T-cell (primary cell): ENCODE measurements at regions not wholly inside any gene's neighbourhood (a gene's known extent, or its start where the extent isn't known, plus 50 kb on each side); places are given as distances from the start of the nearest gene placed in this dataset.

Experiments
- ATAC-seq, 4 experiments: fragments of 200-7000 bp in 3 of 4; fragments of 150-1000 bp in 1 of 4; cut with Tn5 transposase; replicated peaks in 1 of 4; 1 replicate in 3 of 4; 2 replicates in 1 of 4; pipeline ENCODE4 v1.10.0; 2021; ENCODE audit warnings: moderate library complexity in 3 of 4, mild to moderate bottlenecking in 2 of 4, moderate number of reproducible peaks in 1 of 4
- CTCF ChIA-PET, 2 donors: fragments of 300-600 bp; sonication (Branson Sonifier 250); formaldehyde crosslinking; loops; one replicate each; lab custom pipeline; 2022; ENCODE audit warnings: antibody characterized with exemption in 2 of 2; lab: Charles Lee
- POLR2A ChIA-PET, 2 donors: fragments of 300-600 bp; sonication (Branson Sonifier 250); formaldehyde crosslinking; loops; one replicate each; lab custom pipeline; 2022; ENCODE audit warnings: antibody characterized with exemption in 2 of 2; lab: Charles Lee
- DNase-seq, 35 experiments: peaks; one replicate each; pipeline versions ENCODE4 v3.0.0 to v3.0.0-alpha.2; 2013 to 2023
- H3K27ac ChIP-seq: one replicate; pipeline ENCODE4 v1.5.1; 2013; ENCODE audit warnings: low read length
- H3K27me3 ChIP-seq, 2 experiments: replicated peaks in 1 of 2; 1 replicate in 1 of 2; 2 replicates in 1 of 2; pipeline versions ENCODE4 v1.6.1 to v1.7.0; 2013; ENCODE audit warnings: low read length in 1 of 2, mixed read lengths in 1 of 2; ENCODE audit not compliant: control insufficient read depth in 2 of 2, insufficient read depth in 2 of 2; ENCODE audit errors: extremely low read depth in 1 of 2
- H3K36me3 ChIP-seq, 2 donors: 1 replicate in 1 of 2; 2 replicates in 1 of 2; pipeline versions ENCODE4 v1.6.1 to v1.7.0; 2013; ENCODE audit warnings: low read length in 1 of 2; ENCODE audit not compliant: control insufficient read depth in 2 of 2, insufficient read depth in 1 of 2; ENCODE audit errors: extremely low read depth in 1 of 2
- H3K4me1 ChIP-seq, 2 experiments: 1 replicate in 1 of 2; 2 replicates in 1 of 2; pipeline versions ENCODE4 v1.6.1 to v1.7.0; 2013; ENCODE audit warnings: low read length in 2 of 2, mixed read lengths in 1 of 2; ENCODE audit not compliant: insufficient read depth in 2 of 2, control insufficient read depth in 1 of 2; ENCODE audit errors: extremely low read depth in 1 of 2
- H3K4me3 ChIP-seq, 2 donors: 1 replicate in 1 of 2; 2 replicates in 1 of 2; pipeline versions ENCODE4 v1.5.1 to v1.7.0; 2013; ENCODE audit warnings: mild to moderate bottlenecking in 2 of 2, low read length in 1 of 2, moderate library complexity in 1 of 2; ENCODE audit not compliant: control insufficient read depth in 1 of 2; ENCODE audit errors: extremely low read depth in 1 of 2
- H3K9me3 ChIP-seq: 2 replicates; pipeline ENCODE4 v1.7.0; 2013
- H3K27ac Mint-ChIP-seq, 2 donors: one replicate each; pipeline ENCODE4 v1.8.0; 2020 to 2021; ENCODE audit warnings: mild to moderate bottlenecking in 2 of 2, mixed read lengths in 2 of 2
- H3K27me3 Mint-ChIP-seq, 2 donors: one replicate each; pipeline ENCODE4 v1.8.0; 2021 to 2022; ENCODE audit warnings: mixed read lengths in 2 of 2
- H3K36me3 Mint-ChIP-seq: one replicate; pipeline ENCODE4 v1.8.0; 2021; ENCODE audit warnings: mixed read lengths
- H3K4me1 Mint-ChIP-seq, 3 donors: one replicate each; pipeline ENCODE4 v1.8.0; 2020 to 2022; ENCODE audit warnings: mixed read lengths in 3 of 3, mild to moderate bottlenecking in 1 of 3
- H3K4me3 Mint-ChIP-seq, 3 donors: one replicate each; pipeline ENCODE4 v1.8.0; 2020 to 2022; ENCODE audit warnings: mild to moderate bottlenecking in 3 of 3, mixed read lengths in 3 of 3, moderate library complexity in 3 of 3
- H3K9me3 Mint-ChIP-seq, 3 donors: one replicate each; pipeline ENCODE4 v1.8.0; 2020 to 2022; ENCODE audit warnings: mixed read lengths in 3 of 3
- WGBS: methylation state at CpG from one replicate; pipeline ENCODE4 v1.1.5; 2013; ENCODE audit warnings: missing lambda C conversion rate; ENCODE audit not compliant: insufficient coverage; 5-methylcytosine and 5-hydroxymethylcytosine counted together

GRCh38 chr19:30790056-30790680 is 418.0 kb downstream of the ZNF536 start:
- Histone ChIP-seq H3K9me3 (no peaks in the 10 kb centered on the region), H3K27ac (no peak overlapping the region), H3K27me3 (no peaks in the 10 kb centered on the region), H3K4me1 (no peaks in the 10 kb centered on the region), H3K36me3 (no peaks in the 10 kb centered on the region), H3K4me3 (no peak overlapping the region)
- DNase-seq: no peak
- Mint-ChIP-seq H3K27me3 (peaks cover 8 to 17% of the 10 kb centered on the region in 2 donors), H3K9me3 (no peaks in the 10 kb centered on the region), H3K4me3 (no peak overlapping the region), H3K36me3 (no peaks in the 10 kb centered on the region), H3K4me1 (no peaks in the 10 kb centered on the region), H3K27ac (no peak overlapping the region)
- ATAC-seq: no peak
- POLR2A ChIA-PET: no interaction called here
- CTCF ChIA-PET: no interaction called here
- 92% methylated on average over 2 of the region's 3 CpGs for WGBS

GRCh38 chr19:30788105-30788765 is 416.1 kb downstream of the ZNF536 start:
- no peaks in the 10 kb centered on the region for H3K4me1 ChIP-seq
- H3K27ac ChIP-seq: no peak overlapping the region
- Mint-ChIP-seq H3K9me3 (no peaks in the 10 kb centered on the region), H3K27me3 (peaks cover 13 to 19% of the 10 kb centered on the region in 2 donors), H3K27ac (no peak overlapping the region), H3K4me1 (no peaks in the 10 kb centered on the region), H3K4me3 (no peak overlapping the region), H3K36me3 (no peaks in the 10 kb centered on the region)
- ChIA-PET CTCF (interaction anchor here in 1 of 2 donors (1.0 kb wide), 1 partner anchor 1436 kb away, joined by 3 read pairs; no protein-coding TSS in a partner anchor), POLR2A (no interaction called here)
- ATAC-seq (no peak), DNase-seq (no peak)
- H3K4me3 ChIP-seq: no peak overlapping the region
- no peaks in the 10 kb centered on the region for H3K9me3 ChIP-seq
- H3K36me3 ChIP-seq: no peaks in the 10 kb centered on the region
- peaks cover 0 to 15% of the 10 kb centered on the region in 2 experiments for H3K27me3 ChIP-seq
- WGBS: 80% methylated on average over 5 of the region's 5 CpGs

GRCh38 chr19:30785458-30786137 is 413.4 kb downstream of the ZNF536 start:
- ChIA-PET CTCF (interaction anchor here (1.2 to 2.0 kb wide), 3 partner anchors 1439 kb away, joined by 6 to 8 read pairs (median 6); no protein-coding TSS in a partner anchor), POLR2A (interaction anchor here in 1 of 2 donors (0.6 kb wide), 1 partner anchor 1395 kb away, joined by 3 read pairs; no protein-coding TSS in a partner anchor)
- peaks cover 16 to 20% of the 10 kb centered on the region in 2 donors for H3K27me3 Mint-ChIP-seq
- no peak overlapping the region for H3K27ac Mint-ChIP-seq
- no peaks in the 10 kb centered on the region for H3K4me1 Mint-ChIP-seq
- Histone ChIP-seq H3K27ac (no peak overlapping the region), H3K36me3 (no peaks in the 10 kb centered on the region), H3K9me3 (no peaks in the 10 kb centered on the region), H3K4me3 (no peak overlapping the region), H3K27me3 (peaks cover 0 to 18% of the 10 kb centered on the region in 2 experiments), H3K4me1 (no peaks in the 10 kb centered on the region)
- no peak for DNase-seq
- no peak overlapping the region for H3K4me3 Mint-ChIP-seq
- no peaks in the 10 kb centered on the region for H3K36me3 Mint-ChIP-seq
- H3K9me3 Mint-ChIP-seq: no peaks in the 10 kb centered on the region
- ATAC-seq: no peak
- 60% methylated on average over 2 of the region's 5 CpGs for WGBS

- POLR2A ChIA-PET: no interaction called here
- Mint-ChIP-seq H3K4me1 (no peaks in the 10 kb centered on the region), H3K9me3 (no peaks in the 10 kb centered on the region), H3K27me3 (peaks cover 16 to 20% of the 10 kb centered on the region in 2 donors), H3K4me3 (no peak overlapping the region), H3K27ac (no peak overlapping the region), H3K36me3 (no peaks in the 10 kb centered on the region)
- CTCF ChIA-PET: interaction anchor here (1.0 to 2.0 kb wide), 5 partner anchors 1415 to 1785 kb away, joined by 3 to 6 read pairs (median 6); no protein-coding TSS in a partner anchor
- DNase-seq (peak in 31 of 35 experiments; percentile 8 to 65 (median 38)), ATAC-seq (no peak)
- 49% methylated on average over 9 of the region's 12 CpGs for WGBS
- Histone ChIP-seq H3K27me3 (peaks cover 0 to 18% of the 10 kb centered on the region in 2 experiments), H3K27ac (no peak overlapping the region), H3K36me3 (no peaks in the 10 kb centered on the region), H3K4me1 (no peaks in the 10 kb centered on the region), H3K9me3 (no peaks in the 10 kb centered on the region), H3K4me3 (no peak overlapping the region)
Observed at GRCh38 chr19:30784850-30785457, 412.8 kb downstream of the ZNF536 start.

GRCh38 chr19:30783936-30784335 is 411.8 kb downstream of the ZNF536 start:
- no peak overlapping the region for H3K4me3 Mint-ChIP-seq
- H3K27ac Mint-ChIP-seq: no peak overlapping the region
- ATAC-seq (no peak), DNase-seq (no peak)
- 89% methylated on average over 6 of the region's 9 CpGs for WGBS
- no peaks in the 10 kb centered on the region for H3K9me3 Mint-ChIP-seq
- no peaks in the 10 kb centered on the region for H3K4me1 ChIP-seq
- H3K27me3 Mint-ChIP-seq: peaks cover 12 to 20% of the 10 kb centered on the region in 2 donors
- H3K36me3 ChIP-seq: no peaks in the 10 kb centered on the region
- CTCF ChIA-PET: interaction anchor here (0.9 to 2.0 kb wide), 4 partner anchors 1416 to 1786 kb away, joined by 3 to 6 read pairs (median 5); no protein-coding TSS in a partner anchor
- no peaks in the 10 kb centered on the region for H3K4me1 Mint-ChIP-seq
- peaks cover 0 to 21% of the 10 kb centered on the region in 2 experiments for H3K27me3 ChIP-seq
- H3K27ac ChIP-seq: no peak overlapping the region
- no peaks in the 10 kb centered on the region for H3K36me3 Mint-ChIP-seq
- POLR2A ChIA-PET: interaction anchor here in 1 of 2 donors (0.6 kb wide), 1 partner anchor 28 kb away, joined by 6 read pairs; no protein-coding TSS in a partner anchor
- no peak overlapping the region for H3K4me3 ChIP-seq
- no peaks in the 10 kb centered on the region for H3K9me3 ChIP-seq

GRCh38 chr19:30783212-30783611 is 411.0 kb downstream of the ZNF536 start:
- Mint-ChIP-seq H3K27me3 (peaks cover 12 to 20% of the 10 kb centered on the region in 2 donors), H3K9me3 (no peaks in the 10 kb centered on the region), H3K36me3 (no peaks in the 10 kb centered on the region), H3K4me3 (no peak overlapping the region), H3K27ac (no peak overlapping the region), H3K4me1 (no peaks in the 10 kb centered on the region)
- no peak for ATAC-seq
- Histone ChIP-seq H3K27me3 (peaks cover 0 to 22% of the 10 kb centered on the region in 2 experiments), H3K4me3 (no peak overlapping the region), H3K27ac (no peak overlapping the region), H3K36me3 (no peaks in the 10 kb centered on the region), H3K4me1 (no peaks in the 10 kb centered on the region), H3K9me3 (no peaks in the 10 kb centered on the region)
- POLR2A ChIA-PET: no interaction called here
- DNase-seq: no peak
- CTCF ChIA-PET: interaction anchor here in 1 of 2 donors (2.0 kb wide), 1 partner anchor 1441 kb away, joined by 6 read pairs; no protein-coding TSS in a partner anchor
- 80% methylated on average over 3 of the region's 3 CpGs for WGBS
